Ovary (tissue), 3 donors: ENCODE measurements at regions not wholly inside any gene's neighbourhood (a gene's known extent, or its start where the extent isn't known, plus 50 kb on each side); places are given as distances from the start of the nearest gene placed in this dataset.
A peak's percentile ranks its signal among the peaks of the same experiment; 100 is the strongest.

Source experiments
- EP300 ChIP-seq: sonication (generic); formaldehyde crosslinking; IDR thresholded peaks from one replicate; pipeline ENCODE4 v1.6.1; 2017; ENCODE audit warnings: antibody characterized with exemption
- POLR2A ChIP-seq: fragments of 450-650 bp; IDR thresholded peaks from one replicate; pipeline ENCODE4 v1.6.1; 2017; ENCODE audit warnings: antibody characterized with exemption, mild to moderate bottlenecking, moderate library complexity
- TF ChIP-seq, protein P1 (sequence below), 3 donors: fragments of 450-650 bp in 2 of 3; fragments of 200-600 bp in 1 of 3; IDR thresholded peaks; one replicate each; pipeline versions ENCODE4 v1.5.1 to v1.8.0; 2016 to 2022; ENCODE audit warnings: antibody characterized with exemption in 3 of 3, mild to moderate bottlenecking in 1 of 3
- donor health status: DM: no; HTN: no; CAD: no.

- TF ChIP-seq, protein P1, sequence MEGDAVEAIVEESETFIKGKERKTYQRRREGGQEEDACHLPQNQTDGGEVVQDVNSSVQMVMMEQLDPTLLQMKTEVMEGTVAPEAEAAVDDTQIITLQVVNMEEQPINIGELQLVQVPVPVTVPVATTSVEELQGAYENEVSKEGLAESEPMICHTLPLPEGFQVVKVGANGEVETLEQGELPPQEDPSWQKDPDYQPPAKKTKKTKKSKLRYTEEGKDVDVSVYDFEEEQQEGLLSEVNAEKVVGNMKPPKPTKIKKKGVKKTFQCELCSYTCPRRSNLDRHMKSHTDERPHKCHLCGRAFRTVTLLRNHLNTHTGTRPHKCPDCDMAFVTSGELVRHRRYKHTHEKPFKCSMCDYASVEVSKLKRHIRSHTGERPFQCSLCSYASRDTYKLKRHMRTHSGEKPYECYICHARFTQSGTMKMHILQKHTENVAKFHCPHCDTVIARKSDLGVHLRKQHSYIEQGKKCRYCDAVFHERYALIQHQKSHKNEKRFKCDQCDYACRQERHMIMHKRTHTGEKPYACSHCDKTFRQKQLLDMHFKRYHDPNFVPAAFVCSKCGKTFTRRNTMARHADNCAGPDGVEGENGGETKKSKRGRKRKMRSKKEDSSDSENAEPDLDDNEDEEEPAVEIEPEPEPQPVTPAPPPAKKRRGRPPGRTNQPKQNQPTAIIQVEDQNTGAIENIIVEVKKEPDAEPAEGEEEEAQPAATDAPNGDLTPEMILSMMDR (IDR thresholded peaks at IDR 0.05), result peak; percentile 19 to 57 (median 33)
- TF ChIP-seq POLR2A, result no peak
- no peak for TF ChIP-seq EP300
These were observed 81.2 kb downstream of the IRF2BPL start for GRCh38 chr14:76947078-76947837.
